Activated B cell treated with CpG ODN at 0.5 μM for 24 hours (primary cell): ENCODE measurements at regions not wholly inside any gene's neighbourhood (a gene's known extent, or its start where the extent isn't known, plus 50 kb on each side); places are given as distances from the start of the nearest gene placed in this dataset.

ENCODE experiments used
- ATAC-seq: fragments of 200-7000 bp; cut with Tn5 transposase; one replicate; pipeline ENCODE4 v1.10.0; 2021; ENCODE audit warnings: low read depth, mild to moderate bottlenecking, moderate library complexity
- CTCF ChIA-PET: fragments of 350-600 bp; sonication (Branson Sonifier 250); formaldehyde crosslinking; loops from one replicate; lab custom pipeline; 2021; ENCODE audit warnings: antibody characterized with exemption; lab: Charles Lee
- POLR2A ChIA-PET: fragments of 350-600 bp; sonication (Branson Sonifier 250); formaldehyde crosslinking; loops from one replicate; lab custom pipeline; 2021; ENCODE audit warnings: antibody characterized with exemption; lab: Charles Lee
- DNase-seq: peaks from one replicate; pipeline ENCODE4 v3.0.0; 2022
- H3K27ac Mint-ChIP-seq: one replicate; pipeline ENCODE4 v1.8.0; 2020; ENCODE audit warnings: mixed read lengths
- H3K27me3 Mint-ChIP-seq: one replicate; pipeline ENCODE4 v1.8.0; 2021; ENCODE audit warnings: mixed read lengths
- H3K36me3 Mint-ChIP-seq: one replicate; pipeline ENCODE4 v1.8.0; 2021; ENCODE audit warnings: low read depth, mixed read lengths
- H3K4me1 Mint-ChIP-seq: one replicate; pipeline ENCODE4 v1.8.0; 2021; ENCODE audit warnings: mixed read lengths
- H3K4me3 Mint-ChIP-seq: one replicate; pipeline ENCODE4 v1.8.0; 2020; ENCODE audit warnings: mild to moderate bottlenecking, mixed read lengths
- H3K9me3 Mint-ChIP-seq: one replicate; pipeline ENCODE4 v1.8.0; 2020; ENCODE audit warnings: mixed read lengths
- CTCF ChIP-seq: fragments of 200-600 bp; IDR thresholded peaks from one replicate; pipeline ENCODE4 v1.8.0; 2022; ENCODE audit warnings: antibody characterized with exemption, mild to moderate bottlenecking
- intact Hi-C: fragments of 100-400 bp; cut with micrococcal nuclease; formaldehyde crosslinking; loops from one replicate; pipeline ENCODE4 v1.15.1; 2024

GRCh38 chr12:118880720-118881493 is 100.4 kb upstream of the SRRM4 start:
- Mint-ChIP-seq H3K4me1 (no peaks in the 10 kb centered on the region), H3K27me3 (no peaks in the 10 kb centered on the region), H3K36me3 (no peaks in the 10 kb centered on the region), H3K9me3 (no peaks in the 10 kb centered on the region), H3K27ac (no peak overlapping the region), H3K4me3 (no peak overlapping the region)
- CTCF ChIA-PET, result interaction anchor here (1.0 kb wide), 1 partner anchor 13 kb away, joined by 3 read pairs; no protein-coding TSS in a partner anchor
- no peak for DNase-seq
- TF ChIP-seq CTCF, result no peak
- intact Hi-C loops, result no loop called here
- POLR2A ChIA-PET, result no interaction called here
- no peak for ATAC-seq

- Mint-ChIP-seq H3K36me3 (no peaks in the 10 kb centered on the region), H3K27ac (no peak overlapping the region), H3K4me1 (no peaks in the 10 kb centered on the region), H3K9me3 (no peaks in the 10 kb centered on the region), H3K4me3 (no peak overlapping the region), H3K27me3 (no peaks in the 10 kb centered on the region)
- ChIA-PET CTCF (no interaction called here), POLR2A (no interaction called here)
- ATAC-seq, result no peak
- no peak for TF ChIP-seq CTCF
- no peak for DNase-seq
- intact Hi-C loops, result no loop called here
These were observed 97.1 kb upstream of the SRRM4 start for GRCh38 chr12:118884226-118884625.

GRCh38 chr12:118900993-118901392 is 80.3 kb upstream of the SRRM4 start:
- Mint-ChIP-seq H3K4me1 (no peaks in the 10 kb centered on the region), H3K27me3 (no peaks in the 10 kb centered on the region), H3K27ac (no peak overlapping the region), H3K36me3 (no peaks in the 10 kb centered on the region), H3K4me3 (no peak overlapping the region), H3K9me3 (peaks cover 6% of the 10 kb centered on the region)
- CTCF ChIA-PET, result no interaction called here
- ATAC-seq (no peak), DNase-seq (no peak)
- intact Hi-C loops, result no loop called here
- POLR2A ChIA-PET, result no interaction called here
- no peak for TF ChIP-seq CTCF

- intact Hi-C loops, result no loop called here
- Mint-ChIP-seq H3K27ac (no peak overlapping the region), H3K9me3 (no peaks in the 10 kb centered on the region), H3K4me1 (no peaks in the 10 kb centered on the region), H3K27me3 (no peaks in the 10 kb centered on the region), H3K4me3 (no peak overlapping the region), H3K36me3 (no peaks in the 10 kb centered on the region)
- no peak for ATAC-seq
- DNase-seq, result no peak
- no peak for TF ChIP-seq CTCF
- ChIA-PET POLR2A (no interaction called here), CTCF (no interaction called here)
These were observed 72.5 kb upstream of the SRRM4 start for GRCh38 chr12:118908811-118909210.

- TF ChIP-seq CTCF, result no peak
- ATAC-seq (no peak), DNase-seq (no peak)
- no peak overlapping the region for H3K27ac Mint-ChIP-seq
- H3K36me3 Mint-ChIP-seq, result no peaks in the 10 kb centered on the region
- no peak overlapping the region for H3K4me3 Mint-ChIP-seq
- POLR2A ChIA-PET, result no interaction called here
- H3K4me1 Mint-ChIP-seq, result no peaks in the 10 kb centered on the region
- CTCF ChIA-PET, result no interaction called here
- intact Hi-C loops, result no loop called here
- H3K9me3 Mint-ChIP-seq, result peaks cover 5% of the 10 kb centered on the region
- no peaks in the 10 kb centered on the region for H3K27me3 Mint-ChIP-seq
These were observed 68.6 kb upstream of the SRRM4 start for GRCh38 chr12:118912697-118913270.
